Ammon's horn (tissue), 1 donor: ENCODE measurements at regions not wholly inside any gene's neighbourhood (a gene's known extent, or its start where the extent isn't known, plus 50 kb on each side); places are given as distances from the start of the nearest gene placed in this dataset.
"Not testable (repeated sequence)": the region's sequence is repeated elsewhere in the genome, so short reads cannot be mapped to it uniquely, and the experiment has no call there.

Experiments
- DNase-seq: peaks from one replicate; pipeline ENCODE4 v3.0.0-alpha.2; 2016; ENCODE audit warnings: low spot score

DNA sequence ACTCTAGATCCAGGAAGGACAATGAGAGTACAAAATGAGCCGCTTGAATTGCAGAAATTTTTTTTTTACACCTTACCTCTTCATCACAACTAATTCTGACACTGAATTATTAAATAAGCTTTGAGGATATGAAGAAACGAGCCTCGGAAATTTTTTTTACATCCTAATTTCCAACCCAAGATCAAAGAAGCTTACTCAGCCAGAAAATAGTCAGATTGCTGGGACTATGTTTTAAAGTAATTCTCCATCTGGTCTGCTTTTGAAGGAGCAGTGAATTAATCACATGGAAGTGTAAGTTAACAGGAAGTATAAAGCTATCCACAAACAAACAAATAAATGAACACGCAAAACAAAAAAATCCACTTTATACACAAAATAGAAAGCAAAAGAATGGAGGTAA lies 437.0 kb upstream of the KCNMB2 start:
- DNase-seq = no peak

DNA sequence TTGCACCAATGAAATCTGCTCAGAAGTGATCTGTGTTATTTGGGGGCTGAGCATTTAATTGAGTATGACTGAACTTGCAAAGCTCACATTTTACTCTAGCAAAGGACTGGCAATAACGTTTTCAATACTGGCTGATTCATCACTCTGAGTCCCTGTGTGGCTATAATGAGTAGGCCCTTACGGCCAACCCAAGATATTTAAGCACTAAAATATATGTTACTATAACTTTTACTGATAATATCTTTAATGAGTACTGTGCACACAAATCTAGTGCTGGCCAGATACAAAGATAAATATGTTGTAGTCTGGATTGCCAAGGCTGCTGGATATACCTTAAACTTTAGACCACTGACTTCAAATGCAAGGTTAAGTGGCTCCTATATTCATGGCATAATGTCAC lies 436.4 kb upstream of the KCNMB2 start:
- no peak for DNase-seq

DNA sequence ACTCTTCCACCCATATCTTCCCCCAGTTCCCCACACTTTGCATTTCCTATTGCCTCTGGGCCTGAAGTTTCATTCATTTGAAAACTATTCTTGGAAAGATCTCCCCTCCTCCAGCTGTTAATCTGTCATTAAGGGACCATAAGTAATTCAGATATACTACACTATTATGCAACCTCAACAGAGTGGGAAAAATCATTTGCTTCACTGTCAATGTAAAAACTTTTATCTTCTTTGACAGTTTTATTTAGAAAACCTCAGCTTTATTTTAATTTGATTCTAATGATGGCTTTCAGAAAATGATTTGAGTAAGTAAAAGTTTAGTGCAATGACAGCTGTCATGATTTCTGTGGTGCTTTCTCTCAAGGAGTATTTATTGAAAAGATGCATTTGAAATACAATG lies 435.3 kb upstream of the KCNMB2 start:
- DNase-seq = no peak

DNA sequence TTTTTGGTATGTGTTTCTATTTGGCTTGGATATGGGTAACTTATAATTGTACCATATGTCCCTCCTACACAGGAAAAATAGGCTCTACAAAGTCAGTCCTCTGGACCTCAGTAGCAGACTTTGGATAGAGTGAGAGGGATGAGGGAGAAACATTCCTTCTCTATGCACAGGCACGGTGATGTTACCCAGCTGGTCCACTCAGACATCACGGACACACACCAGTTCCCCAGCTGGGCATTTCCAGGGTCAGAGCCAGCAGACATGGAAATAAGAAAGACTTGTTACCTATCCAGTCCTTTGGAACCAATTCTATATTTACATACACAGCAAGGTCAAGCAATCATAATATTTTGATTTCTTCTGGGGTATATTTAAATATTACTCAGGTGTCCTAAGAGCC lies 433.1 kb upstream of the KCNMB2 start:
- no peak for DNase-seq

DNA sequence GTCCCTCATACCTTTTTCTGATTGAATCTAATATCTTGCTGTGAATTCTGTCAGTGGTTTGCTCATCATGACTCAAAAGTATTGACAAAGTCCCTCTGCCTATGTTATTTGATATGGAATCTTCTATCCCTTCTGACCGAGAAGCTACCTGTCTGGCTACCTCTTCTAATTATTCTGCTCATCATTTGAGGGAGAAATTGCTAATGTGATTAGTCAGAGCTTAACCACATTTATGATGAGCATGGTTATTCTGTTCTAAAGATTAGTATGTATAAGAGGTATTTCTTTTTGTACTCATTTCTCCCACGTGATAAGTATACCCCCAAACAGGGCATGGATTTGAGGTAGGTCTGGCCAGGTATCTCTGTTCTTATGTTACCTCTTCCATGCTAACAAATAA lies 428.4 kb upstream of the KCNMB2 start:
- DNase-seq = no peak

DNA sequence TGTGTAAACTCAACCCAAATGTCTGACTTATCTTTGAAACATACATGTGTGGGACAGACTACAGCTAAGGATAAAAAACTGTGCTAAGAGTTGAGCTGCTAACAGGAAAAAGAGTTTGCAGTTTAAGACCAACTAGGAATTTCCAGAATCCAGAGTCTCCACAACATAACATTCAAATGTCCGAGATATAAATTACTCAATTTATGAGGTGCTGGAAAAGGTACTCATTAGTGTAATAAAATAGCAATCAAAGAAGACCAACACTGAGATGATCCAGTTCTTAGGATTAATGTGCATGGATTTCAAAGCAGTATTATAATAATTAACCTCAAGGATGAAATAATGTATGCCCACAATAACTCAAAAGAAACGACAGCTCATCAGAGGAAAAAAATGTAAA lies 426.5 kb upstream of the KCNMB2 start:
- DNase-seq = no peak

DNA sequence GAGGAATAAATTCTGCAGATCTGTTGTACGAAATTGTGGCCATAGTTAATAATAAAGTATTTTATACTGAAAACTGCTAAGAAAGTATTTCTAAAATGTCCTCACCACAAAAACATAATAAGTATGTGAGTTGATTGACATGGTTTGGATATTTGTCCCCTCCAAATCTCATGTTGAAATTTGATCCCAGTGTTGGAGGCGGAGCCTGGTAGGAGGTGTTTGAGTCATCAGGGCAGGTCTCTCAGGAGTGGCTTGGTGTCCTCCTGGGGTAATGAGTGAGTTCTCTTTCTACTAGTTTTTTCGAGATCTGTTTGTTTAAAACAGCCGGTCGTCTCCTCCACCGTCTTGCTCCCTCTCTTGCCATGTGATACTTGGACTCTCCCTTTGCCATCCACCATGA lies 424.1 kb upstream of the KCNMB2 start:
- no peak for DNase-seq

DNA sequence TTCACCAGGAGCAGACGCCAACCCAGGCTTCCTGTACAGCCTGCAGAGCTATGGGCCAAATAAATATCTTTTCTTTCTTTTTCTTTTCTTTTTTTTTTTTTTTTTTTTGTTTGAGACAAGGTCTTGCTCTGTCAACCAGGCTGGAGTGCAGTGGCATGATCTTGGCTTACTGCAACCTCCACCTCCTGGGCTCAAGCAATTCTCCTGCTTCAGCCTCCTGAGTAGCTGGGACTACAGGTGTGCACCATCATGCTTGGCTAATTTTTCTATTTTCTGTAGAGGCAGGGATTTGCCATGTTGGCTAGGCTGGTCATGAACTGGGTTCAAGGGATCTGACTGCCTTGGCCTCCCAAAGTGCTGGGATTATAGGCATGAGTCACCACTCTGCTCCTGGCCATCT lies 423.7 kb upstream of the KCNMB2 start:
- DNase-seq = not testable (repeated sequence)

DNA sequence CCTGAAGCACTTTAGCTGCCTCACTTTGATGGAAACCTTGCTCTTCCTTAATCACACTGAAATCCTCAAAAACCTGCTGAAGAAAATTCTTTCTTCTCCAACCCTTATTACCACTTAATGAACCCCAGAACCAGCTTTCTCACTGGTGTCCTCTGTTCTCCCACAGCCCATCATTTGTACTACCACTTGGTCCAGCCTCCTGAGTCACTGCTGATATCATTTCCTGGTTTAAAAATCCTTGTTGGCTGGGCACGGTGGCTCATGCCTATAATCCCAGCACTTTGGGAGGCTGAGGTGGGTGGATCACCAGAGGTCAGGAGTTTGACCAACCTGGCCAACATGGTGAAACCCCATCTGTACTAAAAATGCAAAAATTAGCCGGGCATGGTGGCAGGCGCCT lies 418.6 kb upstream of the KCNMB2 start:
- DNase-seq = no peak

DNA sequence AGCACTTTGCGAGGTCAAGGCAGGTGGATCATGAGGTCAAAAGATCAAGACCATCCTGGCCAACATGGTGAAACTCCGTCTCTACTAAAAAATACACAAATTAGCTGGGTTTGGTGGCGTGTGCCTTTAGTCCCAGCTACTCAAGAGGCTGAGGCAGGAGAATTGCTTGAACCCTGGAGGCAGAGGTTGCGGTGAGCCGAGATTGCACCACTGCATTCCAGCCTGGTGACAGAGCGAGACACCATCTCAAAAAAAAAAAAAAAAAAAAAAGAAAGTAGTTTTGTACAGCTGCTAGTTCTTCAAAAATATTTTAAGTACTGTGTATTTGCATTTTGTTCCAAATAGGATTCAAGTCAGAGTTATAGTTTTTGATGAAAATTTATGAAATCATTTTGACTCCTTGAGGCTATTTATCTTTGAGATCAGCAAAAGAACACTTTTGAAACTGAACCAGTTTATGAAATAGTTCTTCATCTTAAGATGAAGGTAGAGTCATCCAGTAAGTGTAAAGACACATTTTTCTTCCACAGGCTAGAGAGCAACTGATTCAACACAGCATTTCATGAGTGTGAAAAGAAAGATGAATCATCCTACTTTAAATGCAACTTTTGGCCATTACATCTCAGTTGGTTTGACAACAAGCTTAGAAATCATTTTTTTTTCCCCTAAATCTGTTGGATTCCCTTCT lies 416.5 kb upstream of the KCNMB2 start:
- DNase-seq = not testable (repeated sequence)

DNA sequence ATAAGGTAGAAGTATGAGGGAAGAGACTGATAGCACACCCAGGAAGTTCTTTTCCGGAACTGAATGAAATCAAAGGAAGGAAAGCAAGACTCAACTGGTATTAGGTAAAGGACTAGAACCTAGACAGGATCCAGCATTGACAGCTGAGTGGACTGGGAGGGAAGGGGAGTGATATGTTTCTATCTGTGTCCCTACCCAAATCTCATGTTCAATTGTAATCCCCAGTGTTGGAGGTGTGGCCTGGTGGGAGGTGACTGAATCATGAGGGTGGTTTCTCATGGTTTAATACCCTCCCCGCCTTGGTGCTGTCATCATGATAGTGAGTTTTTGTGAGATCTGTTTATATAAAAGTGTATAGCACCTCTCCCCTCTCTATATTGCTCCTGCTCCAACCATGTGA lies 415.9 kb upstream of the KCNMB2 start:
- no peak for DNase-seq

DNA sequence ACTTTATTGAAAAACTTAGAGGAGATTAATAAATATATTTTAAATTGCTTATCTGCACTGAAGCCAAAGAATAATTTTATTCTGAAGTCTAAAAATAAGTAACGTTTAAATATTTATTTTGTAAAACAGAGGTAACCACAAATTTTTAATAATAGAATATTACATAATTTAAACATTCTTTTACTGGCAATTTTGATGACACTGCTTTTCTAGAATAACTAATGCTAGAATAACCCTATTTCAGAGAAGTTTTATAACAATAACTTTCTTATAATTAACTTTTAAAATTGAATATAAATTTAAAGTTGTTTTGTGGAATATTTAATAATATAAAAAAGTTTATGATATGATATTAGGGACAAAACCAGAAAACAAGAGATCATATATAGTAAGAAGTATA lies 409.6 kb upstream of the KCNMB2 start:
- DNase-seq = no peak

DNA sequence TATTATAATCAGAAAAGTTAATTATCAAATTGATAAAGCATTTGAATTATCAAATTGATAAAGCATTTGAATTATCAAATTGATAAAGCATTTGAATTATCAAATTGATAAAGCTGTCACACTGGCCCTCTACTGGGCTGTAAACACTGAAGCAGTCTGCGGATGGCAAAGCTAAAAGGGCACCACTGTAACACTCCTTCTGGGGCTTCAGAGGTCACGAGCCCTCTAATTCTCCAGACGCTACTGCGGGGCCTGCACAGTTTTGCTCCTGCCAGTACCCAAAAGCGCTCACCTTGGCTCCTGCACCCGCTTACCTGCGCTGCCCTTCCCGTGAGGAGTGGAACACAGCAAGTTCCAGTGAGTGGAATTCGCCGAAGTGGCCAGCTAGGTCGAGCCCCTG lies 409.0 kb upstream of the KCNMB2 start:
- no peak for DNase-seq

DNA sequence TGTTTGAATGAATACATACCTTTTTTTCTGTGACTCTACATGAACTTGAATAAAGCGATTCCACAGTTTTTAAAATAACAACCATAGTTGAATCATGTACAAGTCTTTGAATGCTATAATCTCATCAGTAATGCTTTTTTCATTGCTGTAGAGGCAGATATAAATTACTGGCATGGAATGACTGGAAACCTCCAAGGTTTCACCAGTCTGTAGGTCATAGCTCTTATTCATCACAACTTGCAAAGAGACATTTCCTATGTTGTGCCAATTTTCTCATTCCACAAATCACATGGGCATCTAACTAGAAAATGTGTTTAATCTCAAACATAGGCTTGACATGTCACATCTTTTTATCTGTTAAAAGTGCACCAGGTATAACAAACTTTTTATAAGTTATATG lies 407.1 kb upstream of the KCNMB2 start:
- no peak for DNase-seq

DNA sequence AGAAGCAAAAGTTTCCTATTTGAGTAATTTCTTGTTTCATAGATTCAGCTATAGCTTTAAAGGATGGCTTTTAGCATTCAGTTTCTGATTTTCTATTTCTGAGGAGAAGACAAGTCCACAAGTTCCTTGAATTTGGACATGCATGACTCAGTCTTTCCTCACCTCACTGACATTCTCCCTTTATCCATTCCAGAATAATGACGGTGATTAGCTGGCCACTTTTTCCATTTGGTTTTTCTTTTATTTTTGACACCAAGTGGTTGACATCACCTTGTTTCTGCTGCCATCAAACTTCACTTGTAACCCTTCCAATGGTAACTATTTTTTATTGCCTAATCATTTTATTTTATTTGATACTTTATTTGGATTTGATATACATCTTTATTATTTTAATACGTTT lies 404.4 kb upstream of the KCNMB2 start:
- DNase-seq = no peak

DNA sequence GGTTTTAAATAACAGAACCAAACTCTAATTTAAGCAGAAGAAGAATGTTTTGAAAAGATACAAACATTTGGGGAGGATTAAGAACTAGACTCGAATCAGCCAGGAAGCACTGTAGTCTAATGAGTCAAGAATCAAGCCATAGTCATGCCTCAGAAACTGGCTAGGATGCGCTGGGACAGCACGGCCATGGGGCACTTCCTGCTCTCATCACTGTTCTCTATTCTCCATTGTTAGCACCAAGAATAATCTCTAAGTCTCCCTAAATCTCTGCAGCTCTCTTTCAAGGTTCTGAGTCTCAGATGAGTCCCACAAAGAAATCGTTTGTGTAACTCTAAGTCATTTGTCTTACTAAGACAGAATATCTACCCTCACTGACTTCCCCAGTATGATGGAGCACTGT lies 399.0 kb upstream of the KCNMB2 start:
- DNase-seq = no peak

DNA sequence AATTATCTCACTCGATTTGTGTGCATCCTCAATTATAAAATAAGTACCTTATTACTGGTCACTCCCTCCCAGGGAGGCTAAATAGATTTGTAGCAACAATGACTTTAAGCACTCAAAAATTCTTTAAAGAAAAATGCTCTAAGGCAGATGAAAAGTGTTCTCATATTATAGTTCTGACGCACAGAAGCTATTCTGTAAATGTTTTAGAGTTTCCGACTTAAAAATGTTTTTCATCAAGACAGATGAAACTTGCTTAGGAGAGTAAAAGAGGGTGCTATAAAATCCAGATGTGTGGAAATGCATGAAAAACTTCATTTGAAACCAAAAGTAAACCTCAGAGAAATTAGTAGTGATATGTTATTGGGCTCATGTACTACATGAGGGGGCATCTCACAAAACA lies 398.4 kb upstream of the KCNMB2 start:
- no peak for DNase-seq

DNA sequence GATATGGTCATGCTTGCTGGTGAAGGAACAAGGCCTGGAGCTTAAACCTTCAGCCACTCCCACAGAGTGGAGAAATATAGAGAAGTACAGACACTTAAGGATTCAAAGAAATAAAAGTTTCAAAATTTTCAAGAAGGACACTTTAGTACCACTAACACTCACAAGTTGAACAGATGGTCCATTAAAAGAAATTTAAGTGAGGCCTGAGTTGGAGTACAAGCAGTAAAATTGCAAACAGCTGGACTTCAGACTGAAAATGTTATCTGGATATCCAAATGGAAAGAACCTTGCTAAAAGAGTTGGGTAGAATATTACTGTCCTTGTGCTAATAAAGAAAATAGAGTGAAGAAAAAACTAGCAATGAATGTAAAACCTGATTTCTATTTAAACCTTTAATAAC lies 397.1 kb upstream of the KCNMB2 start:
- no peak for DNase-seq

DNA sequence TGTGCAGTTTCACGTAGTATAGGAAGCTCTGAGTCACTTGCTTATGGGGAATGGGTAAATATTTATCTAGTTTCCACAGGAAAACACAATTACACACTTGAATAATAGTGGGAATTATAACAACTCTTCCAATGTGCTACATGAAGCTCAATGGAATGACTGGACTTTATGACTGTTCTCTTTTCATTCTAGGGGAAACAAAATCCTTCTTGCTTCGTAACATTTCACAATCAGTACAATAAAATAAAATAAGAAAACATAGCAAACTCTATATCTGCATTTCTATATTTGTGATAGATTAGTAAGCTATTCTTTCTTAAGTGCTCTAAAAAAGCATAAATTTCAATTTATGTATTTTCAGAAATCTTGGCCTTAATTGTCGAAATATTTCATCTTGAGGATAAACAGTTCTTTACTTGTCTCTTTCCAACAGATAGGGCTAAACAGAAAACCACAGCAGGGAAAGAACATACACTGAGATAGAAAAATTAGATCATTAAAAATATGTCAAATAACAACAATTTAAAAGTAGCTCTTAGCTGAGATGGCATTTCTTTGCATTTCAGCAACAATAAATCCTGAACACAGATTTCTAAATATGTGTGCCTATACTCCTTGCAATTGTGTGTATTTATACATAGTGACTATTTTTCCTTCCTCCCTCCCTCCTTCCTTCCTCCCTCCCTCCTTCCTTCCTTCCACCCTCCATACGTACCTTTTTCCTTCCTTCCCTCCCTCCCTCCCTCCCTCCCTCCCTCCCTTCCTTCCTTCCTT lies 395.5 kb upstream of the KCNMB2 start:
- DNase-seq = no peak

DNA sequence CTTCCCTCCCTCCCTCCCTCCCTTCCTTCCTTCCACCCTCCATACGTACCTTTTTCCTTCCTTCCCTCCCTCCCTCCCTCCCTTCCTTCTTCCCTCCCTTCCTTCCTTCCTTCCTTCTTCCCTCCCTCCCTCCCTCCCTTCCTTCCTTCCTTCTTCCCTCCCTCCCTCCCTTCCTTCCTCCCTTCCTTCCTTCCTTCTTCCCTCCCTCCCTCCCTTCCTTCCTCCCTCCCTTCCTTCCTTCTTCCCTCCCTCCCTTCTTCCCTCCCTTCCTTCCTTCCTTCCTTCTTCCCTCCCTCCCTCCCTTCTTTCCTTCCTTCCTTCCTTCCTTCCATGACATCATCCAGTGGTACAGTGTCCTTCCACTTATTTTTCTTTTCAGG lies 394.9 kb upstream of the KCNMB2 start:
- DNase-seq = not testable (repeated sequence)

DNA sequence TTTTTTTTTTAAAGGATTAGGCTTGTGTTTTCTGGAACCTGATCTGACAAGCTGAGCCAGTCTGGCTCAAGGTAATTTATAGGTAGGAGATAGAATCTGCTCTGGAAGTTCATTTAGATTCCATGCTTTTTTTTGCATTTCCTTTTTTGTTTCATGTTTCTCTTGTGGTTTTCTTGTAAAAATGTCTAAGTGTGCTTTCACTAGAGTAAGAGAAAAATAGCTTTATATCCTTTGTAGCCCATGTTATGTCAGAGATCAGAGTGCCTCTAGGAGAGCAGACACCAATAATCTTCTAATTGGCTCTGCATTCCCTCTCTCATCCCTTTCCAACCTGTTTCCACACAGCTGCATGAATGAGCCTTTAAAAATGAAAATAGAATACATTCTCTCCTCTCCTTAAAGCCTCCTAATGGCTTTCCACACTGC lies 389.8 kb upstream of the KCNMB2 start:
- no peak for DNase-seq

DNA sequence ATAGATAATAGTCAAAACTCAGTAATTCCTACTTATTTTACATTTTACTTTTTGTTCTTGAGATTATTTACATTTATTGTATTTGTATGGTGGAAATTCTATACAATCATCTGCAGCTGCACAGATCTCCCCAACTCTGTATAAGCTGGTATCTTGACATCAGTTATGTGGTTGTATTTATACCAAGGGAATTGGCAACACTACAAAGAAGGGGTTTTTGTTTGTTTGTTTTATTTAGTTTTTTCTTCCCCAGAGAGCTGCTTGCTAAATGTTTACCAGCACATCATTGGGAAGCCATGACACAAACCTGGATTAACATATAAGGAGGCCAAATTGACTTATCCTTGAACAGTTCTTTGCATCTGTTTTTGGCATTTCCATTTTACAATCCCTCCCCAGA lies 389.2 kb upstream of the KCNMB2 start:
- no peak for DNase-seq

DNA sequence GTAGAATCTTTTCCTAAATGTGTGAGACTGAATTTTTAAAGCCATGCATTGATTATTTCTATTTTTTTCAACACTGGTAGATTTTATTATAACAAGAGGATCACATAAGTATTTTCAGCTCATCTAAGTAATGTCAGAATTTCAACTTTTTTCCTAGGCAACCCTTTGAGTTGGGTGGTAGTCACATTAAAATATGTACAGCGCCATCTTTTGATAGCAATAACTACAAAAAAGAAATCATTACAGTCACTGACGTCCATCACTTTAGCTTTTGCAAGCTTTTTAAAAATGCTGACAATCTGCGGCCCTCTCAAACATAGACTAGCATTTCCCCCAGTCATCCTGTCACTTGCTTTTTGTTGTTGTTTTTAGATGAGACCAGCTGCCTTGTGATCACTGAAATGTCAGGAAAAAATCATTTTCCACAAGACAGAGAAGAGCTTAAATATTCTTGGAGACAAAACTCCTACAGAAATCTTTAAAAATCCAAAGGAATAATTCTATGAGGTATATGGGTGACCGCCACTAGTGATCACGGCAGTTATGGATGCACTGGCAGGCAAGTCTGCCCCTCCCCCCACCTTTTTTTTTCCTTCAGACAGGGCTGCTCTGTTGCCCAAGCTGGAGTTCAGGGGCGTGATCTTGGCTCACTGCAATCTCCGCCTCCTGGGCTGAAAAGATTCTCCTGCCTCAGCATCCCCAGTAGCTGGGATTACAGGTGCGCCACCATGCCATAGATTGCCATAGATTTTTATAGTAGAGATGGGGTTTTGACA lies 384.0 kb upstream of the KCNMB2 start:
- DNase-seq = peak; percentile 25
